KMS-11 (cell line): ENCODE measurements at regions not wholly inside any gene's neighbourhood (a gene's known extent, or its start where the extent isn't known, plus 50 kb on each side); places are given as distances from the start of the nearest gene placed in this dataset.

ENCODE experiments used
- H2AFZ ChIP-seq: fragments of 200-600 bp; sonication (generic); 2 replicates; pipeline ENCODE4 v1.6.1; 2016; ENCODE audit warnings: antibody characterized with exemption, mixed run types, low read depth
- H3K27ac ChIP-seq: fragments of 200-600 bp; sonication (generic); 2 replicates; pipeline ENCODE4 v1.6.1; 2016; ENCODE audit warnings: mild to moderate bottlenecking, mixed run types
- H3K27me3 ChIP-seq: fragments of 200-600 bp; sonication (generic); 2 replicates; pipeline ENCODE4 v1.6.1; 2017; ENCODE audit warnings: mild to moderate bottlenecking, low read depth, mixed run types, moderate library complexity; ENCODE audit not compliant: insufficient read depth
- H3K36me3 ChIP-seq: fragments of 200-600 bp; sonication (generic); 2 replicates; pipeline ENCODE4 v1.6.1; 2017; ENCODE audit warnings: mild to moderate bottlenecking, mixed run types; ENCODE audit not compliant: insufficient read depth
- H3K4me1 ChIP-seq: fragments of 200-600 bp; sonication (generic); 2 replicates; pipeline ENCODE4 v1.6.1; 2016; ENCODE audit warnings: mild to moderate bottlenecking, low read depth, mixed run types; ENCODE audit not compliant: poor library complexity, severe bottlenecking
- H3K4me2 ChIP-seq: fragments of 200-600 bp; sonication (generic); 2 replicates; pipeline ENCODE4 v1.7.0; 2016; ENCODE audit warnings: mild to moderate bottlenecking, mixed run types
- H3K4me3 ChIP-seq: fragments of 200-600 bp; sonication (generic); IDR thresholded peaks from 2 replicates; pipeline ENCODE4 v1.6.1; 2017; ENCODE audit warnings: low read depth, low read length, mixed read lengths; ENCODE audit not compliant: insufficient read depth
- H3K79me2 ChIP-seq: fragments of 200-600 bp; sonication (generic); 2 replicates; pipeline ENCODE4 v1.6.1; 2016; ENCODE audit warnings: low read depth, mixed run types; ENCODE audit not compliant: insufficient read depth
- H3K9ac ChIP-seq: fragments of 200-600 bp; sonication (generic); 2 replicates; pipeline ENCODE4 v1.6.1; 2016; ENCODE audit warnings: mild to moderate bottlenecking, mixed run types
- H4K20me1 ChIP-seq: fragments of 200-600 bp; sonication (generic); 2 replicates; pipeline ENCODE4 v1.6.1; 2016; ENCODE audit warnings: mild to moderate bottlenecking, mixed run types; ENCODE audit not compliant: insufficient read depth
- CTCF ChIP-seq: fragments of 200-600 bp; sonication (generic); conservative IDR thresholded peaks from 2 replicates; pipeline ENCODE4 v1.6.1; 2017; ENCODE audit warnings: low read depth, mild to moderate bottlenecking, antibody characterized with exemption, low read length, moderate library complexity, mixed read lengths

DNA sequence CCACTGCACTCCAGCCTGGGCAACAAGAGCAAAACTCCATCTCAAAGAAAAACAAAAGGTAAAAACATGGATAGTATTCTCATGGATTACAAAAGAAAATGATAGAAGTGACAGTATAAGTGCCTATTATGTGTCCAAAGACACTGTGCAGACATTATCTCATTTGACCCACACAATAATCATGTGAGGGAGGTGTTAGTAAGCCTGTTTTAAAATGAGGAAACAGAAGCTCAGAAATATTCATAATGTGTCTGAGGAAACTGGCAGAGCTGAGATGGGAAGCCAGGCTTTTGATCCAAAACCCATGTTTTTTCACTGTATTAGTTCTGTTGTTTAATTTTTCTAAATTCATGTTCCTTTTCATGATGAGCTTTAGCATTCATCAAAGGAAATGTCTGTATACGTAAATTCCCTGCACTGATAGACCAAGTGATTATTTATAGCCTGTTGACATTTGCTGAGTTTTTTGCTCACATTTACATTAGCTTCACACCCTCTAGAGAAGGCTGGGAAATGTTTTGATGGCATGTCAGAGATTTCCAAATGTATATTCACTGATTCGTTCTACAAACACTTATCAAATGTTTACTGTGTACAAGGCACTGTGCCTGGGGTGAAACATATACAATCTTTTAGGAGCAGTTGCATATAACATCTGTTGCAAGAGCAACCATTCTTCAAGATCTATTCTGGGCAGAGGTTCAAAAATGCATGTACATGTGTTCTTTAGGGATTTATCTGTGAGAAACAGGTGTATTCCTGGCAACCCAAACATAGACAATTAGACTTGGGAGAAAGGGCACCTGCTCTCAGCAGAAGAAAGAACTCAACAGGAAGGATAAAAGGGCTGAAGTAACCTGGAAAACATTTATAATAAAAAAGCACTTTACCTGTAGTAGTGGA, 331.5 kb downstream of the SAMD5 start:
- Histone ChIP-seq H3K27me3 (no peaks in the 10 kb centered on the region), H3K9ac (no peak overlapping the region), H2AFZ (no peak overlapping the region), H3K4me2 (no peak overlapping the region), H3K36me3 (no peaks in the 10 kb centered on the region), H3K4me1 (no peaks in the 10 kb centered on the region), H4K20me1 (no peaks in the 10 kb centered on the region), H3K27ac (no peak overlapping the region), H3K79me2 (no peaks in the 10 kb centered on the region), H3K4me3 (no peak overlapping the region)
- TF ChIP-seq CTCF: no peak

DNA sequence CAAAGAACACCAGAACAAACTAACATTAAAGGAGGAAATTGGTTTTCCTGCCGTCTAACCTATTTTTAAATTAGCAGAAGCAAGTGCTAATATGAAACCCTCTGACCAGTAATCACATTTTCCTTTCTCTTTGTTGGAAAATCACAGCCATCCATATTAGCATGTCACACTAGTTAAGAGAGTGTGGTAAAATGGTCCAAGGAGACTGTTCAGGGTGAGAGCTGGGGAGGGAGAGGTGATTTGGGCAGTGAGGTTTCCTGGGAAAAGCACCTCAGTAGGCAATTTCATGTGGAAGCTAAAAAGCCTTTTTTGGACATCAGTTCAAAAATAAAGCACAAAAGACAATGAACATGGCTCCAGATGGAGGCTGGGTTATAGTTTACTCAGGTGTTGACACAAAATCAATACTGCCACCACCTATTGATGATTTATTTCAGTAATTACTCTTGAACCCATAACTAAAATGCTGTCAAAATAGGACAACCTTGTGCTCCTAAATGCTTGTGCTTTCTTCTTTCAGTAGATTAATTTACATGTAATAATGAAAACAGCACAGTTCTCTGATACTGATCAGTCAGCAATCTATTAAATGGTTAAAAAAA, 333.2 kb downstream of the SAMD5 start:
- Histone ChIP-seq H3K27ac (no peak overlapping the region), H4K20me1 (no peaks in the 10 kb centered on the region), H2AFZ (no peak overlapping the region), H3K4me3 (no peak overlapping the region), H3K27me3 (no peaks in the 10 kb centered on the region), H3K36me3 (no peaks in the 10 kb centered on the region), H3K4me1 (no peaks in the 10 kb centered on the region), H3K4me2 (no peak overlapping the region), H3K79me2 (no peaks in the 10 kb centered on the region), H3K9ac (no peak overlapping the region)
- TF ChIP-seq CTCF: no peak

DNA sequence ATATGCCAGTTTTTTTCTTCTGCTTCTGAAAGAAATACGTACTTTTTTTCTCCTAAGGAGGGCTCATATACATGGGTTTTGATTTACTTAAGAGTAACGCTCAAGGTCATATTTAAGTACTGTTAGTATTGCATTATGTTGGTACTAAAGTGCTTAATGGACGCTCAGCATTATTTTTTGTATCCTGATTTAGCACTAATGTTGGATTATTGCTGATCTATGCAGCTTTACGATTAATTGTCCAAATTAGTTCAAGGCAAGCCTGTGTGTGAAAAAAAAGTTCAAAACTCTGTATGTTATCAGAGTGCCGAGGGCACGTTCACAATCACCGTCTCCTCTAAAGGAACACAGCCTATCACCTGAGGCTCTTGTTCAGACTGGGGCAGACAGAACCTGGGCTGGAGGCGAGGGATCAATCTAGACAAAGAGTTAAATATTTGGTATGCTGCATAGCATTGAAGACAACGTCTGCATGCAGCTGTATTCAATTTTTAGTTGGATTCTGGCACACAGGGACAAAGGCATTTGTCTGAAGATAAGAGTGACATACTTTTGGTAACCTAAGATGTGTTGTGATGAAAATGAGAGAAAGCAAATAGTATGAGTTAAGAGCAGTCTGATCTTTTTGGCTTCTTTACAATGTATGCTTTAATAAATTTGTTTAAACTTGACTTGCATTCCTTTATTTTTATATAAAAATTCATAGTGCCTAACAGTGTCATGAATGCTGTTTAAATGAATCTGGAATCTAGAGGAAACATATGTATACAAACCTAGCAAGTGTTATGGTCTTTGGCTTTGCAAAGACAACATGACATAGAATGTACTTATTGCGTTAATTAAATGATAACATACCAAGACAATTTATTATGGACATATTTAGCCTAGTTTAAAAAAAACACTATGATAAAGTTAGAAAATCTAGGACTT, 341.2 kb downstream of the SAMD5 start:
- H3K27ac ChIP-seq: no peak overlapping the region
- H3K4me2 ChIP-seq: no peak overlapping the region
- H3K4me1 ChIP-seq: no peaks in the 10 kb centered on the region
- no peaks in the 10 kb centered on the region for H4K20me1 ChIP-seq
- TF ChIP-seq CTCF: no peak
- H2AFZ ChIP-seq: no peak overlapping the region
- no peaks in the 10 kb centered on the region for H3K79me2 ChIP-seq
- no peak overlapping the region for H3K4me3 ChIP-seq
- no peaks in the 10 kb centered on the region for H3K36me3 ChIP-seq
- H3K9ac ChIP-seq: no peak overlapping the region
- H3K27me3 ChIP-seq: no peaks in the 10 kb centered on the region

DNA sequence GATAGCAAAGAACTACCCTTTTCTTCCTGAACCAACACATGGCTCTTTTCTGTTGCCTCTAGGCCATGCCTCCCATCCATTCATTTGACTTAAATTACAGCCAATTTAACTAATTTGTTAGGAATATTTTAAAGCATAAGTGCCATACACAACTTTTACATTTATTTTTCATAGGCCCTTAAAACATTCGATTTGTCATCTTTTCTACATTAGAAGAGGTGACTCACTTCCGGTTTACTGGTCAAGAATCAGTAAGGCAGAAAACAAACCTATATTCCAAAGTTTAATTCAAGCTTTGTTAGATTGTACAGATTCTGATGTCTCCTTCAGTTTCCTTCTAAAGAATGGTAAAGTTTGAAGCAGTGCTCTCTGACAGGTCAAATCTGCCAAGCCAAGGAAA, 344.3 kb downstream of the SAMD5 start:
- Histone ChIP-seq H3K9ac (no peak overlapping the region), H3K4me1 (no peaks in the 10 kb centered on the region), H3K36me3 (no peaks in the 10 kb centered on the region), H3K4me3 (no peak overlapping the region), H4K20me1 (no peaks in the 10 kb centered on the region), H2AFZ (no peak overlapping the region), H3K27me3 (no peaks in the 10 kb centered on the region), H3K4me2 (no peak overlapping the region), H3K27ac (no peak overlapping the region), H3K79me2 (no peaks in the 10 kb centered on the region)
- TF ChIP-seq CTCF: no peak
